ENCODE measurements at regions not wholly inside any gene's neighbourhood (a gene's known extent, or its start where the extent isn't known, plus 50 kb on each side); places are given as distances from the start of the nearest gene placed in this dataset.

- TF ChIP-seq TAF1 (IDR thresholded peaks at IDR 0.05; ENCODE audit: borderline replicate concordance, insufficient read depth, low read length): no peak
- TF ChIP-seq SIN3A (IDR thresholded peaks at IDR 0.05; ENCODE audit: borderline replicate concordance, insufficient read depth, low read length): no peak
- TF ChIP-seq POLR2AphosphoS5 (IDR thresholded peaks at IDR 0.05; ENCODE audit: low read depth, low read length): no peak
- TF ChIP-seq REST (IDR thresholded peaks at IDR 0.05; ENCODE audit: insufficient read depth in 1 of 2, low read depth in 2 of 2, low read length in 2 of 2): no peak
- no peak for TF ChIP-seq FOXP2 (optimal IDR thresholded peaks at IDR 0.05; ENCODE audit: borderline replicate concordance, extremely low read depth, extremely low read length, insufficient read depth)
Observed at GRCh38 chr20:58154113-58154512, 74.3 kb downstream of the ANKRD60 start.

GRCh38 chr20:58153121-58153520, 75.3 kb downstream of the ANKRD60 start:
- TF ChIP-seq TAF1 (IDR thresholded peaks at IDR 0.05; ENCODE audit: borderline replicate concordance, insufficient read depth, low read length): no peak
- no peak for TF ChIP-seq POLR2AphosphoS5 (IDR thresholded peaks at IDR 0.05; ENCODE audit: low read depth, low read length)
- TF ChIP-seq FOXP2 (optimal IDR thresholded peaks at IDR 0.05; ENCODE audit: borderline replicate concordance, extremely low read depth, extremely low read length, insufficient read depth): no peak
- no peak for TF ChIP-seq SIN3A (IDR thresholded peaks at IDR 0.05; ENCODE audit: borderline replicate concordance, insufficient read depth, low read length)
- no peak for TF ChIP-seq REST (IDR thresholded peaks at IDR 0.05; ENCODE audit: insufficient read depth in 1 of 2, low read depth in 2 of 2, low read length in 2 of 2)

- no peak for TF ChIP-seq FOXP2 (optimal IDR thresholded peaks at IDR 0.05; ENCODE audit: borderline replicate concordance, extremely low read depth, extremely low read length, insufficient read depth)
- TF ChIP-seq SIN3A (IDR thresholded peaks at IDR 0.05; ENCODE audit: borderline replicate concordance, insufficient read depth, low read length): no peak
- TF ChIP-seq REST (IDR thresholded peaks at IDR 0.05; ENCODE audit: insufficient read depth in 1 of 2, low read depth in 2 of 2, low read length in 2 of 2): no peak
- no peak for TF ChIP-seq TAF1 (IDR thresholded peaks at IDR 0.05; ENCODE audit: borderline replicate concordance, insufficient read depth, low read length)
- TF ChIP-seq POLR2AphosphoS5 (IDR thresholded peaks at IDR 0.05; ENCODE audit: low read depth, low read length): no peak
Observed at GRCh38 chr20:58150772-58151171, 77.7 kb downstream of the ANKRD60 start.

- no peak for TF ChIP-seq FOXP2 (optimal IDR thresholded peaks at IDR 0.05; ENCODE audit: borderline replicate concordance, extremely low read depth, extremely low read length, insufficient read depth)
- no peak for TF ChIP-seq TAF1 (IDR thresholded peaks at IDR 0.05; ENCODE audit: borderline replicate concordance, insufficient read depth, low read length)
- no peak for TF ChIP-seq SIN3A (IDR thresholded peaks at IDR 0.05; ENCODE audit: borderline replicate concordance, insufficient read depth, low read length)
- no peak for TF ChIP-seq REST (IDR thresholded peaks at IDR 0.05; ENCODE audit: insufficient read depth in 1 of 2, low read depth in 2 of 2, low read length in 2 of 2)
- no peak for TF ChIP-seq POLR2AphosphoS5 (IDR thresholded peaks at IDR 0.05; ENCODE audit: low read depth, low read length)
Observed at GRCh38 chr20:58149437-58150091, 78.9 kb downstream of the ANKRD60 start.
